Kidney capillary endothelial cell (primary cell): ENCODE measurements at regions not wholly inside any gene's neighbourhood (a gene's known extent, or its start where the extent isn't known, plus 50 kb on each side); places are given as distances from the start of the nearest gene placed in this dataset.
"Not testable (repeated sequence)": the region's sequence is repeated elsewhere in the genome, so short reads cannot be mapped to it uniquely, and the experiment has no call there.

Source experiments
- DNase-seq: peaks from one replicate; pipeline ENCODE4 v3.0.0-alpha.2; 2018; ENCODE audit warnings: low spot score

- DNase-seq: no peak
Measured at GRCh38 chr7:33784000-33784399, 121.3 kb upstream of the BMPER start.

DNA sequence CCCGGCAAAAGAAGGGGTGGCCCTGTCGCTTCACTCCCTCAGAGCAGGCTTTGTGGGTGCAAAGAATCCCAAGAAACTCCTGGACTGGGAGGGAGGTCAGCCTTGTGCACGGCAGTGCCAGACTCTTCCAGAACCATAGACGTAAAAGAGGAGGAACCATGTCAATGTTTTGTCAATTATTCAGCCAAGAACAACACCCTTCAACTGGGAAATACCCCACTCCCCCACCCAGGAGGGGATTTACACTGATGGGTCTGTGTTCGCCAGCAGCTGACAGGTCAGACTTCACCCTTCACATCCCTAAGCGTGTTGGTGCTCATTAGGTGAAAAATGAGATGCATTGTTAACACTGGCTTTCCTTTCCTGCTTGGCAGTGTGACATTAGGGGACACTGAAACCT lies 116.8 kb upstream of the BMPER start:
- DNase-seq: no peak

- DNase-seq: peak; percentile 48
Measured at GRCh38 chr7:33789871-33790630, 115.3 kb upstream of the BMPER start.

GRCh38 chr7:33790746-33791145 lies 114.6 kb upstream of the BMPER start:
- DNase-seq: no peak

GRCh38 chr7:33792041-33792440 lies 113.3 kb upstream of the BMPER start:
- DNase-seq: no peak

DNA sequence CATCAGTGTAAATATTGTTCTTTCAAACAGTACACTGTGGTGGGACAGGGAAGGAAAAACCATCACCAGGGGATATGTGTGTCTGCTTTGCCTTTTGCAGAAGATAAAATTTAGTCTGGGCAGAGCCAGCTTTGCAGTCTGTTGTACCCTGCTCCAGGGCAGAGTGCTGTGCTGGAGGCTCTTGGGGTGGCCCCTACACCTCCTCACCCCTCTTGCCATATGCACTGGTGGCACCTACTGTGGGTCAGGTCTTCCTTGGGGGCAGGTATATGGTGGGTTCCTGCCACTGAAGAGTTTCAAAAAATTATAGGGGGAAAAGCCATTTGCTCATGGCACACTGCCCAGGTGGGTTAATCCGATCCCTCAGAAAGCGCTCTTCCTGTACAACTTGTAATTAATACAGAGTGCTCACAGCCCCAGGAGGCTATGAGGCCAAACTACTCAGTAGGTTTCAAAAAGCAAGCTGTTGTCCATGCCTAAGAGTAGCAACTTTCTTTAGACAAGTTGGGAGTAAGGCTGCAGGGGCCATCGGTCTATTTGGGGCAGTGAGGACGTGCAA lies 112.7 kb upstream of the BMPER start:
- DNase-seq: no peak

DNA sequence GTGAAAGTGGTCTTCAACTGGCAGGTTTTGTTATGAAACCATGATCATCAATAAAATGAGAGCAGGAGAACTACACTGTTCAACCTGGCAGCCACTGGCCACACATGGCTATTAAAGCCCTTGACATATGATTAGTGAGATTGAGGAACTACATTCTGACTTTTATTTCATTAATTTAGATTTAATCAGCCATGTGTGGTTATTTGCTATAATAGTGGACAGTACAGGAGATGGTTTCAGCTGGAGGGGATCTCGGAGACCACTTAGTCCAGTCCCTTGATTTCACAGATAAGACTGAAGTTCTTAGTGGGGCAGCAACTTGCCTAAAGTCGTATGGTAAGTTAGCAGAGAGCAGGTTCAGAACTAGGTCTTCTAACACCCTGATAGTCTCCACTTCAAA lies 111.7 kb upstream of the BMPER start:
- no peak for DNase-seq

DNA sequence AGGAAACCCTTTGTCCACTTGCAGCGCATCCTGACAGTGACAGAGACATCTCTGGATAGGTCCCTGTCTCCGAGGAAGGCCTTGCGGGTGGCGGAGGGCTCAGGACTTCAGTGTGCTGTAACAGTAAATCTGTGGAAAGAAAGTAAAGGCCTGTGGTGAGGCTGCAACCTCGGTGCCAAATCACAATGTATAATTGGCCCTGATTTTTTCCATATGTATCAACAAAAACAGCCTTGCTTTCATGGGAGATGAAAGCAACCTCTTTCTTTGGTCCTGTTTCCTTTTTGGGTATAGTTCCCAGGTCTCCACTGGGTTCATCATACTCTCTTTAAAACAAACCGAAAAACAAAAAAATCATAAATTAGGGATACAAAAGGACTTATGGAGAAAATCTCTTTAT lies 110.9 kb upstream of the BMPER start:
- no peak for DNase-seq

DNA sequence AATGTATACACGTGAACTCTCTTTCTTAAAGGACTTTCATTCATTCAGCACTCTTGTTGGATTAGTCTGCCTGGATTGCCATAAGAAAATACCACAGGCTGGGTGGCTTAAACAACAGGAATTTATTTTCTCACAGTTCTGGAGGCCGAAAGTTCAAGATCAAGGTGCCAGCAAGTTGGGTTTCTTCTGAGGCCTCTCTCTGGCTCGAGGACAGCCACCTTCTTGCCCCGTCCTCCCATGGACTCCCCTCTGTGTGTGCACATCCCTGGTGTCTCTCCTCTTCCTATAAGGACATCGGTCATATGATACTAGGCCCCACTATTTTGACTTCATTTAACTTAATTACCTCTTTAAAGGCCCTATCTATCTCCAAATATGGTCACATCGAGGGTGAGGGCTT lies 110.4 kb upstream of the BMPER start:
- DNase-seq: no peak

DNA sequence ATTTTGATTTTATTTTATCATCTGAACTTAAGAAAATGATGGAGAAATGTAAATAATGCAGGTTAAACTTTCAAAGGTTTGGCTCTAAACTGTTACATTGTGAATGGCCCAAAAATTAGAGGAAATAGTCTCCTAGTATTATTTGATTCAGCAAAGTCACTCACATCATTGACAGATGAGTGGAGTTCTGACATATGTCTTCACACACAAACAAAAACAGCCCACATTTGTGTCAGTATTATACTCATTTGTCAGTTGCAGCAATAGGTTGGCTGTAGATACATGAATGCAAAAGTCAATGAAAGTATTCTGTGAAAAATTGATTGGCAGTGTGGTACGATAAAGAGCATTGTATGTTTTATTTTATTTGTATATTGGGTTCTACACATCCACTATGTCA lies 108.8 kb upstream of the BMPER start:
- no peak for DNase-seq

- DNase-seq: not testable (repeated sequence)
Measured at GRCh38 chr7:33797512-33797911, 107.8 kb upstream of the BMPER start.

DNA sequence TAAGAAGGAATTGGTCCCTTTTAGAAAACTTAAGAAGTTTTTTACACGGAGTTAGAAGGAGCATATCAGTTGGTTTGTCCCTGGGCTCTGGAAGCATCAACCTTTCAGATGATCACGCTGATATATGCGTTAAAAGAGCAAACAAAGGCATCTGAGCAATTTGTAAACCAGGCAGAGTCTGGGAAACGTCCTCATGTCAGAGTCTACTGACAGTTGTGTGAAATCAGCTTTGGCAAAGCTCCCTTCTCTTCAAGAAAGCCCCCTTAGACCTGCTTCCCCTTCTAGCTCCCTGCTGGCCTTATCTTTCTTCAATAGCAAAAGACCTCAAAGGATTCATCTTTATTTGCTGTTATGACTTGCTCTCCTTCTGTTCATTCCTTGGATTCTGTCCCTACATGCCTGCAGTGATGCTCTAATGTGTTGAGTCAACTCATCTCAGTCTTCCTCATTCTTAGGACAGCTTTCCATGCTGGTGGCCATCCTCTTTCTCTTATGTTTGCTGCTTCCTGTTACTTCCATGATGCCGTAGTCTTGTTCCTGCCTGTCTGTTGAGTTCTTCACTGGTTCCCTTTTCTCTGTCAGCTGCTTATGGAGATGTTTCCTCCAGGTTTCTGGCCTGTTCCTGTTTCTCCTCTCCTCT lies 106.5 kb upstream of the BMPER start:
- no peak for DNase-seq

DNA sequence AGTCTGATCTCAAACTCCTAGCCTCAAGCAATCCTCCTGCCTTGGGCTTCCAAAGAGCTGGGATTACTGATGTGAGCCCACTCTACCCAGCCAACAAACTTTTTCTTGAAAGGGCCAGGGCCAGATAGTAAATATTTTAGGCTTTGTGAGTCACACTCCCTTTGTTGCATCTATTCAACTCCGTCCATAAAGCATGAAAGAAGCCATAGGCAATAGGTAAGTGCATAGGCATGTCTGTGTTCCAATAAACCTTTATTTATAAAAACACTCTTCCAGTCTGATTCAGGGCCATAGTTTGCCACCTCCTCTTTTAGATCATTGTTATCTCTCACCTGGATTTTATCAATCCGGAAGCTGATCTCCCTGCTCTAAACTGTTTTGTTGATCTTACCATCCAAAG lies 105.6 kb upstream of the BMPER start:
- DNase-seq: no peak

GRCh38 chr7:33802600-33802999 lies 102.7 kb upstream of the BMPER start:
- DNase-seq: no peak

DNA sequence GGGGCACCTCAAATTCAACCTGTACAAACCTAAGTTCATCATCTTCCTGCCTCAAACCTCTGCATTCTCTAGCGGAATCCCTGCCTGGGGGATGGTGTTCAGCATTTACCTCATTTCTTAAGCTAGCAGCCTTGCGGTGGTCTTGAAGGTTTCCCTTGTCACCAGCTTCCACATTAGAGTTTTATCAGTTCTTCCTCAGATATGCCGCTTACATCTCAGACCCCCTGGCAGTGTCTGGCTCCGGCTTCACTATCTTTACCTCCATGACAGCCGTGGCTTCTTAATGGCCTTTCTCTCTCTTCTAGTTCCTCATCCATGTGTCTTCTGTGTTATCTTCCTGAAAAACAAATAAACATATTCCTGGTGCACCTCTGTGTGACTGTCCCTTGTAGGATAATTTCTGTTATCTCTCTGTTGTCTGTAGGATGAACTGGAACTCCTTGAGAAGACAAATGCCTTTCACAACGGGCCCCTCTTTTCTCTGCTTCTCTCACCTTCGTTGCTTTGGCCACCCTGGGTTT lies 101.1 kb upstream of the BMPER start:
- no peak for DNase-seq

DNA sequence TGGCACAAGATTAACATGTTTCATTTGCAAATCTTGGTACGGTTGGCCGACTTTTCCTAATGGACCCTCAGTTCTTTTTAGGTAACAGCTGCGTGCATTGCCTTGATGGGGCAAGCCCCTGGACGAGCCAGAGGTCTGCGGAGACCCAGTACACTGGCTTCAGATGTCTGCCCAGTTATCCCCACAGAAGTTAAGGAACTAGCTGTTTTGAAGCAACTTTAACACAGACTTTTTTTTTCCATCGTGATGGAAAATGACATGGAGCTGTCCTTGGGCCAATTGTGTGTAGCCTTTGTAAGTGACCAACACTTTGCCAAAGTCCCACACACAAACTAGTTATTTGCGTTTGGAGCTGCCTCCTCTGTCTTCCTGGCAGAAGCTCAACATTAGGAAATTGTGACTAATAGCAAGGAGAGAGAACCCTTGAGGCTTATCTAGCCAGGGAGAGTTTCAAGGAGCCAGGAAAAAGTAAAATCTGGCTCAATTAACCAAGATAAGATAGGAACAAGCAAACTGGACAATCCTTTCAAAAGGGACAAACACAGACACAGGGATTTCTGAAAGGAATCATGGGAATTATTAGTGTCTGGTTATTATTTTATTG lies 99.6 kb upstream of the BMPER start:
- DNase-seq: peak; percentile 20

- DNase-seq: no peak
Measured at GRCh38 chr7:33806298-33807154, 98.8 kb upstream of the BMPER start.

GRCh38 chr7:33807155-33807530 lies 98.2 kb upstream of the BMPER start:
- DNase-seq: no peak

DNA sequence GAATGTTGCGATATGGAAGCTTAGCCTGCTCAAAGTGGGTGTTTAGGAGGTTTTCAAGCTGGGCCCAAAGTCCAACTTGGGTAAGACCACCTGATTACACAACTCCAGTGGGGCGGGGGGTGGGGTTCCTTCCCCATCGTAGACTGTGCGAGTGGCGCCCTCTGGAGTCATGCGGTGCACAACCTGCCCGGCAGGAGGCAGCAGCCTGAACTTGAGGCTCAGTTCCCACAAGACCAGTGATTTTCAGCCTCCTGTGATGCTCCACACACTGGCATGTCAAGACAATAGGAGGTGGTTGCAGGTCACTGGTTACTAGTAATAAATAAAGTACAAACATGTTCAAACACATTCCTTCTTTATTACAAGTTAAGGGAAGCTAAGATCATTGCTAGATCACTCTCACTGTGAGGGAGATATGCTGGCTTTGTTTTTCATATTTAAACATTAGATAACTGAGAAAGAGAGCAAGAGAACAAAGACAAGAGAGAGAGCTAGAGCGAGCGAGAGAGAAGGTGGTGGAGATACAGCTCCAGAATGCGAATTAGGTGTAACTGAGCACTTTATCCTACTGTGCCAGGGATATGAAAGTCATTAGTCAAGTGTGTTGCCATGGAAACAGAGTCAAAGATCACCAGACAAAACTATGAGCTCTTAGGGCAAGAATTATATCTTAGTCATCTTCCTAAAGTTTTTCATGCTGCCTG lies 97.4 kb upstream of the BMPER start:
- peak; percentile 82 for DNase-seq

GRCh38 chr7:33809228-33809627 lies 96.1 kb upstream of the BMPER start:
- DNase-seq: no peak

- DNase-seq: no peak
Measured at GRCh38 chr7:33810356-33810755, 95.0 kb upstream of the BMPER start.
